ENCODE measurements at regions not wholly inside any gene's neighbourhood (a gene's known extent, or its start where the extent isn't known, plus 50 kb on each side); places are given as distances from the start of the nearest gene placed in this dataset.

DNA sequence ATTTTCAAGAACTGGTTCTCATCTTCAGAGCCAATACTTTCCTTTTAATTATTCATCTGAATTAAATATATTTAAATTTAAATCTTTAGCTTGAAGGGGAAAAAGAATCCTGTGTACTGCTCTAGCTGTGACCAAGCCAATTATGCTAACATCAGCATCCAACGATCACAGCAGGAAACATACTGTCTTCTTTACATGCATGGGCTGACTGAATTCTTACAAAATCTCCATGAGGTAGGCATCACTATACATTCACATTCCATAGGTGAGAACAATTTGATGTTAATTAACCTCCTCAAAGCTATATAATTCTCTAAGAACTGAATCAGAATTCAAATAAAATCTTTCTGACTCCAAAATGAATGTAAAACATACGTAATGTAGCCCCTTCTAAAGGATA is 118.8 kb upstream of the MAP2 start:
- H3K27ac Mint-ChIP-seq, result no peak overlapping the region
- no peaks in the 10 kb centered on the region for H3K4me1 ChIP-seq (ENCODE audit: insufficient read depth, low read length)
- no peaks in the 10 kb centered on the region for H3K4me1 Mint-ChIP-seq (ENCODE audit: low read depth)
- H3K9me3 ChIP-seq (ENCODE audit: control insufficient read depth in 1 of 2, insufficient read depth in 1 of 2, low read length in 2 of 2), result peaks cover 0 to 8% of the 10 kb centered on the region in 2 experiments
- ATAC-seq (ENCODE audit: poor library complexity), result no peak
- no peaks in the 10 kb centered on the region for H3K36me3 Mint-ChIP-seq (ENCODE audit: low read depth)
- ChIA-PET POLR2A (no interaction called here), CTCF (no interaction called here)
- intact Hi-C loops (cut with DNase I, micrococcal nuclease), result no loop called here
- TF ChIP-seq, protein P1, sequence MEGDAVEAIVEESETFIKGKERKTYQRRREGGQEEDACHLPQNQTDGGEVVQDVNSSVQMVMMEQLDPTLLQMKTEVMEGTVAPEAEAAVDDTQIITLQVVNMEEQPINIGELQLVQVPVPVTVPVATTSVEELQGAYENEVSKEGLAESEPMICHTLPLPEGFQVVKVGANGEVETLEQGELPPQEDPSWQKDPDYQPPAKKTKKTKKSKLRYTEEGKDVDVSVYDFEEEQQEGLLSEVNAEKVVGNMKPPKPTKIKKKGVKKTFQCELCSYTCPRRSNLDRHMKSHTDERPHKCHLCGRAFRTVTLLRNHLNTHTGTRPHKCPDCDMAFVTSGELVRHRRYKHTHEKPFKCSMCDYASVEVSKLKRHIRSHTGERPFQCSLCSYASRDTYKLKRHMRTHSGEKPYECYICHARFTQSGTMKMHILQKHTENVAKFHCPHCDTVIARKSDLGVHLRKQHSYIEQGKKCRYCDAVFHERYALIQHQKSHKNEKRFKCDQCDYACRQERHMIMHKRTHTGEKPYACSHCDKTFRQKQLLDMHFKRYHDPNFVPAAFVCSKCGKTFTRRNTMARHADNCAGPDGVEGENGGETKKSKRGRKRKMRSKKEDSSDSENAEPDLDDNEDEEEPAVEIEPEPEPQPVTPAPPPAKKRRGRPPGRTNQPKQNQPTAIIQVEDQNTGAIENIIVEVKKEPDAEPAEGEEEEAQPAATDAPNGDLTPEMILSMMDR (IDR thresholded peaks at IDR 0.05), result no peak
- DNase-seq, result no peak
- no peak overlapping the region for H3K27ac ChIP-seq (ENCODE audit: low read depth in 1 of 2, low read length in 2 of 2)
- H3K27me3 ChIP-seq (ENCODE audit: control insufficient read depth in 1 of 2, insufficient read depth in 2 of 2, low read length in 2 of 2), result no peaks in the 10 kb centered on the region
- no peak overlapping the region for H3K4me3 ChIP-seq (ENCODE audit: low read length)
- H3K27me3 Mint-ChIP-seq, result no peaks in the 10 kb centered on the region
- H3K9me3 Mint-ChIP-seq, result no peaks in the 10 kb centered on the region
- no peak overlapping the region for H3K4me3 Mint-ChIP-seq
- H3K36me3 ChIP-seq (ENCODE audit: insufficient read depth, low read length), result no peaks in the 10 kb centered on the region

DNA sequence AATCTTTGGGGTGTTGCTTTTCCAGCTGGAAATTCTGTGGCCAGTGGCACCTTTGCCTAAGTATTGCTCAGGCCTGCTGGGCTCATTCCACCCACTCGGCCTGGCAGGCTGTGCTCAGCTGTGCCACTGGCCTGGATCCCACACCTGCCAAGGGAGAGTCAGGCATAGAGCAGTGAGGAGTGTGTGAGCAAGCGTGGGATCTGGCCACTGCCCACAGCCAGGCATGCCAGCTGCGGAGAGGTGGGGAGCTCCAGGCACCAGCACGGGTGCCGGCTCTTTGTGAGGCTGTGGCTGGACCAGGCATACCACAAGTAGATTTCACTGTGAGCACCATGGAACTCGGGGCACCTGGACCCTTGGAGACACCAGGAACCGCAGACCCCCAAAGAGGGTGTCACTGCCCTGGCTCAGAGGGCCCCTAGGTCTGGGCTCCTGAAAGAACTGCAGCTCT is 118.1 kb upstream of the MAP2 start:
- DNase-seq (peak in 1 of 14 experiments; percentile 6), ATAC-seq (ENCODE audit: poor library complexity) (no peak)
- Mint-ChIP-seq H3K4me1 (ENCODE audit: low read depth) (no peaks in the 10 kb centered on the region), H3K36me3 (ENCODE audit: low read depth) (no peaks in the 10 kb centered on the region), H3K27ac (no peak overlapping the region), H3K27me3 (no peaks in the 10 kb centered on the region), H3K9me3 (no peaks in the 10 kb centered on the region), H3K4me3 (no peak overlapping the region)
- Histone ChIP-seq H3K36me3 (ENCODE audit: insufficient read depth, low read length) (no peaks in the 10 kb centered on the region), H3K4me3 (ENCODE audit: low read length) (no peak overlapping the region), H3K4me1 (ENCODE audit: insufficient read depth, low read length) (no peaks in the 10 kb centered on the region), H3K9me3 (ENCODE audit: control insufficient read depth in 1 of 2, insufficient read depth in 1 of 2, low read length in 2 of 2) (peaks cover 0 to 8% of the 10 kb centered on the region in 2 experiments), H3K27ac (ENCODE audit: low read depth in 1 of 2, low read length in 2 of 2) (no peak overlapping the region), H3K27me3 (ENCODE audit: control insufficient read depth in 1 of 2, insufficient read depth in 2 of 2, low read length in 2 of 2) (no peaks in the 10 kb centered on the region)
- TF ChIP-seq, protein P1 (IDR thresholded peaks at IDR 0.05), result no peak
- CTCF ChIA-PET, result no interaction called here
- POLR2A ChIA-PET, result no interaction called here
- intact Hi-C loops (cut with DNase I, micrococcal nuclease), result no loop called here

GRCh38 chr2:209307161-209308001 is 116.5 kb upstream of the MAP2 start:
- intact Hi-C loops (cut with DNase I, micrococcal nuclease), result no loop called here
- no peaks in the 10 kb centered on the region for H3K27me3 ChIP-seq (ENCODE audit: control insufficient read depth in 1 of 2, insufficient read depth in 2 of 2, low read length in 2 of 2)
- no peaks in the 10 kb centered on the region for H3K36me3 Mint-ChIP-seq (ENCODE audit: low read depth)
- CTCF ChIA-PET, result no interaction called here
- ATAC-seq (ENCODE audit: poor library complexity), result no peak
- no peaks in the 10 kb centered on the region for H3K27me3 Mint-ChIP-seq
- DNase-seq, result peak in 1 of 14 experiments; percentile 3
- H3K4me1 Mint-ChIP-seq (ENCODE audit: low read depth), result no peaks in the 10 kb centered on the region
- H3K9me3 ChIP-seq (ENCODE audit: control insufficient read depth in 1 of 2, insufficient read depth in 1 of 2, low read length in 2 of 2), result peaks cover 0 to 8% of the 10 kb centered on the region in 2 experiments
- H3K36me3 ChIP-seq (ENCODE audit: insufficient read depth, low read length), result no peaks in the 10 kb centered on the region
- H3K4me1 ChIP-seq (ENCODE audit: insufficient read depth, low read length), result no peaks in the 10 kb centered on the region
- no peak overlapping the region for H3K27ac Mint-ChIP-seq
- no peaks in the 10 kb centered on the region for H3K9me3 Mint-ChIP-seq
- TF ChIP-seq, protein P1 (IDR thresholded peaks at IDR 0.05), result no peak
- no peak overlapping the region for H3K4me3 Mint-ChIP-seq
- H3K27ac ChIP-seq (ENCODE audit: low read depth in 1 of 2, low read length in 2 of 2), result no peak overlapping the region
- H3K4me3 ChIP-seq (ENCODE audit: low read length), result no peak overlapping the region
- POLR2A ChIA-PET, result no interaction called here

All from CD4-positive, alpha-beta T cell (primary cell).